ENCODE measurements at regions not wholly inside any gene's neighbourhood (a gene's known extent, or its start where the extent isn't known, plus 50 kb on each side); places are given as distances from the start of the nearest gene placed in this dataset.

GRCh38 chr20:47963022-47963421 lies 177.7 kb upstream of the SULF2 start:
- ATAC-seq, result no peak
- CTCF ChIA-PET (ENCODE audit: low intra/inter-chr PET ratio, low total read pairs), result no interaction called here
- Histone ChIP-seq H3K4me2 (ENCODE audit: low read depth, low read length) (no peak overlapping the region), H3K27ac (ENCODE audit: extremely low read length, insufficient read depth, low read length) (no peak overlapping the region), H3K4me1 (ENCODE audit: insufficient read depth, low read length) (peaks cover 19% of the 10 kb centered on the region), H3K9ac (ENCODE audit: insufficient read depth, low read depth, low read length) (no peak overlapping the region), H3K36me3 (replicated peaks in 1 of 2; ENCODE audit: control insufficient read depth in 1 of 2, insufficient read depth in 2 of 2, low read length in 2 of 2) (no peaks in the 10 kb centered on the region), H4K20me1 (ENCODE audit: insufficient read depth, low read length) (no peaks in the 10 kb centered on the region), H3K9me3 (ENCODE audit: low read length) (no peaks in the 10 kb centered on the region), H3K27me3 (ENCODE audit: control insufficient read depth in 1 of 2, insufficient read depth in 2 of 2, low read length in 2 of 2) (peaks cover 2 to 18% of the 10 kb centered on the region in 2 experiments; a peak in 2 of 5 replicates), H2AFZ (ENCODE audit: low read length) (no peak overlapping the region), H3K4me3 (replicated peaks in 1 of 3; ENCODE audit: insufficient read depth in 1 of 3, low read depth in 2 of 3, low read length in 3 of 3) (no peak overlapping the region), H3K79me2 (ENCODE audit: insufficient read depth, low read length) (no peaks in the 10 kb centered on the region)
- 31% methylated on average over 8 of the region's 8 CpGs for WGBS (ENCODE audit: low lambda C conversion rate)
- no peak for DNase-seq (ENCODE audit: low spot score)
- POLR2A ChIA-PET, result interaction anchor here (1.5 kb wide), 1 partner anchor 11 kb away, joined by 3 read pairs; no protein-coding TSS in a partner anchor
- intact Hi-C loops (cut with micrococcal nuclease; ENCODE audit: unreplicated experiment) (no loop called here), in situ Hi-C loops (cut with HindIII; ENCODE audit: extremely low pct_ligation_motif_present, low pct_unique_long_range_greater_than_20kb) (no loop called here)
- TF ChIP-seq ZNF484 (CRISPR knock-in tag; IDR thresholded peaks at IDR 0.05; ENCODE audit: borderline replicate concordance, low read depth), result no peak
- TF ChIP-seq ZZZ3 (CRISPR knock-in tag; IDR thresholded peaks at IDR 0.05; ENCODE audit: borderline replicate concordance), result no peak
- no peak for TF ChIP-seq ZMAT3 (CRISPR knock-in tag; conservative IDR thresholded peaks at IDR 0.05)
- peak; percentile 53 for TF ChIP-seq PCBP2 (optimal IDR thresholded peaks at IDR 0.05; ENCODE audit: low read depth, low read length, poor library complexity, severe bottlenecking)
- TF ChIP-seq ZNF280D (CRISPR knock-in tag; IDR thresholded peaks at IDR 0.05), result no peak
- TF ChIP-seq FOXO1 (CRISPR knock-in tag; IDR thresholded peaks at IDR 0.05), result no peak
- BruUV-seq (replicated peaks), result no TSS peak
- FAIRE-seq, result no peak
